Neural cell (in vitro differentiated cells): ENCODE measurements at regions not wholly inside any gene's neighbourhood (a gene's known extent, or its start where the extent isn't known, plus 50 kb on each side); places are given as distances from the start of the nearest gene placed in this dataset.

ENCODE experiments used
- H2AFZ ChIP-seq: fragments of 200-600, 300-800 bp; sonication (generic), shearing (Covaris generic); 2 replicates; pipeline ENCODE4 v1.6.0; 2014; ENCODE audit warnings: low read depth, mild to moderate bottlenecking, antibody characterized with exemption, low read length, moderate library complexity
- H3F3A ChIP-seq: fragments of 200-600 bp; shearing (Covaris generic); 2 replicates; pipeline ENCODE4 v1.6.1; 2016; ENCODE audit warnings: mild to moderate bottlenecking, moderate library complexity, mixed read lengths, antibody characterized with exemption, low read length; ENCODE audit not compliant: insufficient read depth, poor library complexity, severe bottlenecking
- H3K27ac ChIP-seq: fragments of 200-600, 300-800 bp; sonication (generic), shearing (Covaris generic); 2 replicates; pipeline ENCODE4 v1.5.1; 2014; ENCODE audit warnings: mild to moderate bottlenecking, low read length, moderate library complexity
- H3K27me3 ChIP-seq: fragments of 300-800, 200-600 bp; sonication (generic), shearing (Covaris generic); 2 replicates; pipeline ENCODE4 v1.6.0; 2014; ENCODE audit warnings: mild to moderate bottlenecking, low read depth, low read length, moderate library complexity; ENCODE audit not compliant: insufficient read depth
- H3K36me3 ChIP-seq: fragments of 300-800, 200-600 bp; sonication (generic), shearing (Covaris generic); 2 replicates; pipeline ENCODE4 v1.5.1; 2014; ENCODE audit warnings: mild to moderate bottlenecking, antibody characterized with exemption, low read length, moderate library complexity; ENCODE audit not compliant: insufficient read depth
- H3K4me2 ChIP-seq: fragments of 300-800, 200-600 bp; sonication (generic), shearing (Covaris generic); 2 replicates; pipeline ENCODE4 v1.6.0; 2014; ENCODE audit warnings: mild to moderate bottlenecking, low read length
- H3K4me3 ChIP-seq: fragments of 300-800, 200-600 bp; sonication (generic), shearing (Covaris generic); 2 replicates; pipeline ENCODE4 v1.5.1; 2014; ENCODE audit warnings: mild to moderate bottlenecking, low read length, moderate library complexity
- H3K79me2 ChIP-seq: fragments of 200-600 bp; shearing (Covaris generic); replicated peaks from 2 replicates; pipeline ENCODE4 v1.6.0; 2014; ENCODE audit warnings: mild to moderate bottlenecking, low read length, moderate library complexity; ENCODE audit not compliant: insufficient read depth
- H3K9ac ChIP-seq: fragments of 300-800, 200-600 bp; sonication (generic), shearing (Covaris generic); 2 replicates; pipeline ENCODE4 v1.6.1; 2016; ENCODE audit warnings: mild to moderate bottlenecking, low read length, mixed read lengths
- H3K9me2 ChIP-seq: fragments of 200-600 bp; shearing (Covaris generic); 2 replicates; pipeline ENCODE4 v1.6.1; 2016; ENCODE audit warnings: mild to moderate bottlenecking, low read length, mixed read lengths; ENCODE audit not compliant: insufficient read depth
- H3K9me3 ChIP-seq: fragments of 200-600, 300-800 bp; sonication (generic), shearing (Covaris generic); 2 replicates; pipeline ENCODE4 v1.6.1; 2016; ENCODE audit warnings: mild to moderate bottlenecking, mixed run types, low read length, moderate library complexity, mixed read lengths
- H4K20me1 ChIP-seq: fragments of 200-600 bp; shearing (Covaris generic); 2 replicates; pipeline ENCODE4 v1.6.1; 2016; ENCODE audit warnings: mild to moderate bottlenecking, mixed run types; ENCODE audit not compliant: insufficient read depth
- CTCF ChIP-seq: fragments of 450-650 bp; IDR thresholded peaks from 2 replicates; pipeline ENCODE4 v1.5.1; 2014; ENCODE audit warnings: antibody characterized with exemption, mild to moderate bottlenecking, moderate library complexity; ENCODE audit not compliant: poor library complexity, severe bottlenecking
- EP300 ChIP-seq: fragments of 450-650 bp; conservative IDR thresholded peaks from 2 replicates; pipeline ENCODE4 v1.6.1; 2014; ENCODE audit warnings: antibody characterized with exemption, mild to moderate bottlenecking, moderate library complexity; ENCODE audit not compliant: poor library complexity, severe bottlenecking
- EZH2 ChIP-seq: fragments of 200-600, 300-800 bp; shearing (Covaris generic), sonication (generic); IDR thresholded peaks from 2 replicates; pipeline ENCODE4 v1.6.1; 2014; ENCODE audit warnings: antibody characterized with exemption, low read length, borderline replicate concordance, mild to moderate bottlenecking; ENCODE audit not compliant: insufficient read depth, poor library complexity, severe bottlenecking
- MXI1 ChIP-seq: fragments of 450-650 bp; conservative IDR thresholded peaks from 2 replicates; pipeline ENCODE4 v1.6.1; 2014; ENCODE audit warnings: antibody characterized with exemption, mild to moderate bottlenecking; ENCODE audit not compliant: poor library complexity, severe bottlenecking
- POLR2AphosphoS5 ChIP-seq: IDR thresholded peaks from 2 replicates; pipeline ENCODE4 v1.6.1; 2012
- RAD21 ChIP-seq: fragments of 450-650 bp; conservative IDR thresholded peaks from 2 replicates; pipeline ENCODE4 v1.6.1; 2014; ENCODE audit warnings: antibody characterized with exemption, mild to moderate bottlenecking, moderate library complexity
- REST ChIP-seq: IDR thresholded peaks from 2 replicates; pipeline ENCODE4 v1.6.1; 2012; ENCODE audit warnings: borderline replicate concordance
- SMC3 ChIP-seq: fragments of 450-650 bp; conservative IDR thresholded peaks from 2 replicates; pipeline ENCODE4 v1.6.1; 2014; ENCODE audit warnings: antibody characterized with exemption, mild to moderate bottlenecking, moderate library complexity; ENCODE audit not compliant: poor library complexity
- TAF1 ChIP-seq: IDR thresholded peaks from 2 replicates; pipeline ENCODE4 v1.6.1; 2012; ENCODE audit warnings: low read depth

- Histone ChIP-seq H3K79me2 (no peaks in the 10 kb centered on the region), H3K4me3 (no peak overlapping the region), H3K9ac (no peak overlapping the region), H3K9me3 (no peaks in the 10 kb centered on the region), H4K20me1 (no peaks in the 10 kb centered on the region), H3K36me3 (no peaks in the 10 kb centered on the region), H3K9me2 (no peaks in the 10 kb centered on the region), H2AFZ (no peak overlapping the region), H3K4me2 (no peak overlapping the region), H3F3A (no peaks in the 10 kb centered on the region), H3K27ac (no peak overlapping the region), H3K27me3 (no peaks in the 10 kb centered on the region)
- TF ChIP-seq TAF1 (no peak), RAD21 (no peak), MXI1 (no peak), SMC3 (no peak), REST (no peak), CTCF (no peak), EZH2 (no peak), EP300 (no peak), POLR2AphosphoS5 (no peak)
These were observed 1427.7 kb downstream of the EFNB2 start for GRCh38 chr13:105107781-105108180.

- H3K4me3 ChIP-seq = no peak overlapping the region
- no peaks in the 10 kb centered on the region for H3F3A ChIP-seq
- no peaks in the 10 kb centered on the region for H3K9me3 ChIP-seq
- H3K79me2 ChIP-seq = no peaks in the 10 kb centered on the region
- TF ChIP-seq TAF1 (no peak), SMC3 (no peak), CTCF (no peak), RAD21 (no peak), EP300 (no peak), POLR2AphosphoS5 (no peak), MXI1 (no peak)
- H3K27me3 ChIP-seq = no peaks in the 10 kb centered on the region
- no peaks in the 10 kb centered on the region for H4K20me1 ChIP-seq
- no peaks in the 10 kb centered on the region for H3K36me3 ChIP-seq
- H3K27ac ChIP-seq = no peak overlapping the region
- no peak overlapping the region for H3K9ac ChIP-seq
- H3K4me2 ChIP-seq = no peak overlapping the region
- H2AFZ ChIP-seq = no peak overlapping the region
- no peaks in the 10 kb centered on the region for H3K9me2 ChIP-seq
These were observed 1430.0 kb downstream of the EFNB2 start for GRCh38 chr13:105105471-105105870.
